Thoracic aorta (tissue), 2 donors: ENCODE measurements at regions not wholly inside any gene's neighbourhood (a gene's known extent, or its start where the extent isn't known, plus 50 kb on each side); places are given as distances from the start of the nearest gene placed in this dataset.

Experiments used
- ATAC-seq: fragments of 150-250 bp; one replicate; pipeline ENCODE4 v1.8.0; 2017; ENCODE audit warnings: low read depth; ENCODE audit not compliant: insufficient number of reproducible peaks, low FRiP score
- DNase-seq: peaks from one replicate; pipeline ENCODE4 v3.0.0-alpha.2; 2020; ENCODE audit warnings: low spot score
- H3K27ac ChIP-seq, 2 donors: fragments of 200-600 bp; sonication (generic); 1 replicate in 1 of 2; 2 replicates in 1 of 2; pipeline ENCODE4 v1.5.1; 2016; ENCODE audit warnings: mild to moderate bottlenecking in 2 of 2, moderate library complexity in 2 of 2
- H3K27me3 ChIP-seq: fragments of 200-600 bp; sonication (generic); replicated peaks from 2 replicates; pipeline ENCODE4 v1.6.0; 2016; ENCODE audit warnings: mild to moderate bottlenecking; ENCODE audit not compliant: insufficient read depth
- H3K36me3 ChIP-seq: fragments of 200-600 bp; sonication (generic); one replicate; pipeline ENCODE4 v1.5.1; 2016
- H3K4me1 ChIP-seq, 2 donors: fragments of 200-600 bp; sonication (generic); 1 replicate in 1 of 2; 2 replicates in 1 of 2; pipeline versions ENCODE4 v1.5.1 to v1.6.0; 2016; ENCODE audit warnings: low read depth in 2 of 2, mild to moderate bottlenecking in 1 of 2; ENCODE audit not compliant: control insufficient read depth in 1 of 2
- H3K4me3 ChIP-seq: fragments of 200-600 bp; sonication (generic); 2 replicates; pipeline ENCODE4 v1.5.1; 2016; ENCODE audit warnings: mild to moderate bottlenecking
- H3K9me3 ChIP-seq: fragments of 200-600 bp; sonication (generic); 2 replicates; pipeline ENCODE4 v1.5.1; 2016
- TF ChIP-seq, protein P1 (sequence below): fragments of 200-600 bp; sonication (generic); IDR thresholded peaks from one replicate; pipeline ENCODE4 v1.5.1; 2019; ENCODE audit warnings: antibody characterized with exemption

GRCh38 chr10:44492678-44493077, 107.8 kb upstream of the CXCL12 start:
- ATAC-seq (no peak), DNase-seq (no peak)
- no peaks in the 10 kb centered on the region for H3K27me3 ChIP-seq
- H3K4me3 ChIP-seq: no peak overlapping the region
- no peaks in the 10 kb centered on the region for H3K4me1 ChIP-seq
- no peaks in the 10 kb centered on the region for H3K9me3 ChIP-seq
- H3K27ac ChIP-seq: no peak overlapping the region
- TF ChIP-seq, protein P1, sequence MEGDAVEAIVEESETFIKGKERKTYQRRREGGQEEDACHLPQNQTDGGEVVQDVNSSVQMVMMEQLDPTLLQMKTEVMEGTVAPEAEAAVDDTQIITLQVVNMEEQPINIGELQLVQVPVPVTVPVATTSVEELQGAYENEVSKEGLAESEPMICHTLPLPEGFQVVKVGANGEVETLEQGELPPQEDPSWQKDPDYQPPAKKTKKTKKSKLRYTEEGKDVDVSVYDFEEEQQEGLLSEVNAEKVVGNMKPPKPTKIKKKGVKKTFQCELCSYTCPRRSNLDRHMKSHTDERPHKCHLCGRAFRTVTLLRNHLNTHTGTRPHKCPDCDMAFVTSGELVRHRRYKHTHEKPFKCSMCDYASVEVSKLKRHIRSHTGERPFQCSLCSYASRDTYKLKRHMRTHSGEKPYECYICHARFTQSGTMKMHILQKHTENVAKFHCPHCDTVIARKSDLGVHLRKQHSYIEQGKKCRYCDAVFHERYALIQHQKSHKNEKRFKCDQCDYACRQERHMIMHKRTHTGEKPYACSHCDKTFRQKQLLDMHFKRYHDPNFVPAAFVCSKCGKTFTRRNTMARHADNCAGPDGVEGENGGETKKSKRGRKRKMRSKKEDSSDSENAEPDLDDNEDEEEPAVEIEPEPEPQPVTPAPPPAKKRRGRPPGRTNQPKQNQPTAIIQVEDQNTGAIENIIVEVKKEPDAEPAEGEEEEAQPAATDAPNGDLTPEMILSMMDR: no peak
- H3K36me3 ChIP-seq: no peaks in the 10 kb centered on the region

- H3K4me3 ChIP-seq: no peak overlapping the region
- no peaks in the 10 kb centered on the region for H3K4me1 ChIP-seq
- DNase-seq: no peak
- H3K36me3 ChIP-seq: no peaks in the 10 kb centered on the region
- TF ChIP-seq, protein P1: no peak
- no peak for ATAC-seq
- no peaks in the 10 kb centered on the region for H3K9me3 ChIP-seq
- no peak overlapping the region for H3K27ac ChIP-seq
- H3K27me3 ChIP-seq: no peaks in the 10 kb centered on the region
These were observed 113.3 kb upstream of the CXCL12 start for GRCh38 chr10:44498222-44498621.

GRCh38 chr10:44500451-44500850, 115.6 kb upstream of the CXCL12 start:
- ATAC-seq (no peak), DNase-seq (no peak)
- Histone ChIP-seq H3K4me3 (no peak overlapping the region), H3K27me3 (no peaks in the 10 kb centered on the region), H3K4me1 (no peaks in the 10 kb centered on the region), H3K9me3 (no peaks in the 10 kb centered on the region), H3K27ac (no peak overlapping the region), H3K36me3 (no peaks in the 10 kb centered on the region)
- TF ChIP-seq, protein P1: no peak

DNA sequence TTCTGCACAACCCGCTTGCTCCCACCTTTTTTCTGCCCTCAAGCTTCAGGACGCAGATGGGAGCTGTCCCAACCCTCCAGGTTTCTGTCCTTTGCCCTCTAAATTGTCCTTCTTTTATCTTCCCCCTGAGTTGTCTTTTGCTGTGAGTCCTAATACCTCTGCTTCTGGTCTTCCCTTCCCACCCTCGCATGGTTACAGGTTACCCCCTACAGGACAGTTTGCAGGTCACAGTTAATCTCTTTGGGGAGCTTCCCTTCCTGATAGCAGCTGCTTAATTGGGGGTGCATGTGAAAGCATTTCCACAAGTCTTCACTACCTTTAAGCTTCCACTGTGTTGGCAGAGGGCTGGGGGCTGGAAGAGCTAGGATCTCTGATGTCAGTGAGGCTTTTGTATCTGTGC, 121.5 kb upstream of the CXCL12 start:
- TF ChIP-seq, protein P1: no peak
- no peaks in the 10 kb centered on the region for H3K4me1 ChIP-seq
- no peak overlapping the region for H3K4me3 ChIP-seq
- H3K27ac ChIP-seq: no peak overlapping the region
- no peaks in the 10 kb centered on the region for H3K9me3 ChIP-seq
- H3K27me3 ChIP-seq: no peaks in the 10 kb centered on the region
- no peak for ATAC-seq
- H3K36me3 ChIP-seq: no peaks in the 10 kb centered on the region
- no peak for DNase-seq

- TF ChIP-seq, protein P1: no peak
- H3K27ac ChIP-seq: no peak overlapping the region
- DNase-seq (no peak), ATAC-seq (no peak)
- no peak overlapping the region for H3K4me3 ChIP-seq
- H3K4me1 ChIP-seq: no peaks in the 10 kb centered on the region
- no peaks in the 10 kb centered on the region for H3K9me3 ChIP-seq
- no peaks in the 10 kb centered on the region for H3K36me3 ChIP-seq
- no peaks in the 10 kb centered on the region for H3K27me3 ChIP-seq
These were observed 125.7 kb upstream of the CXCL12 start for GRCh38 chr10:44510379-44511115.
